HG03354 (cell line): ENCODE measurements at regions not wholly inside any gene's neighbourhood (a gene's known extent, or its start where the extent isn't known, plus 50 kb on each side); places are given as distances from the start of the nearest gene placed in this dataset.

Source experiments
- ATAC-seq: cut with Tn5 transposase; IDR thresholded peaks from one replicate; pipeline ENCODE4 v1.9.1; 2021; ENCODE audit warnings: mild to moderate bottlenecking; ENCODE audit not compliant: unreplicated experiment, poor library complexity, severe bottlenecking

DNA sequence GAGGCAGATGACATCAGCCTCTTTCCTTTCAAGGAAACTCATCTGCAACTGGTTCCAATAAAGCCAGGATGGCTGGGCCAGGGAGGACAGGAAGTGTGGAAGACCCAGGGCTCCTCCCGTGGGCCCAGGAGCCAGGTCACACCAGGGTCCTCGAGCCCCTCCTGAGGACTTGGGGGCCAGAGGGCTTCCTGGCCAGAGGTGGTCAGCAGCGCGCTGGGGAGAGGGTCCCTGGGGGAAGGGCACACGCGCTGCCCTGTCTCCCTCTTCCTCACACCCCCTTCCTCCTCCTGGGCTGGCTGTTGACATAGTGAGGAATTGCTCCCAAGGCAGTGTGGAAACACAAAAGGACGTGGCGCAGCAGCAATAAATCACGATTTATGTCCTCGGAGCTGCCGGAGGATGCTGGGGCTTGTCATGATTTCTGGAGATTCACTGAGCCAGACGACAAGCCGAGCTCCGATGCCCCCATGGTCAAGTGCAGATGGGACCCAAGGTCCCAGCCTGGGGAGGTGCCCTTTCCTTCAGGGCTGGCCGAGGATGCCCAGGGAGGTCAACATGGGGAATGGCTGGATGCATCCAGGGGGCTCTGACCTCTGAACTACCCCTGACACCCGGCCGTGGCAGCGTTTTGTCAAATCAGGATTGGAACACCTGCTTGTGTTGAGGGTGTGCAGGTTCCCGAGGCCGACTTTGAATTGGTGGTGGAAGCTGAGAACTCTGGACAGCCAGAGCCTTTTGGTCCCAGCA is 152.6 kb downstream of the IRF8 start:
- ATAC-seq = no peak

DNA sequence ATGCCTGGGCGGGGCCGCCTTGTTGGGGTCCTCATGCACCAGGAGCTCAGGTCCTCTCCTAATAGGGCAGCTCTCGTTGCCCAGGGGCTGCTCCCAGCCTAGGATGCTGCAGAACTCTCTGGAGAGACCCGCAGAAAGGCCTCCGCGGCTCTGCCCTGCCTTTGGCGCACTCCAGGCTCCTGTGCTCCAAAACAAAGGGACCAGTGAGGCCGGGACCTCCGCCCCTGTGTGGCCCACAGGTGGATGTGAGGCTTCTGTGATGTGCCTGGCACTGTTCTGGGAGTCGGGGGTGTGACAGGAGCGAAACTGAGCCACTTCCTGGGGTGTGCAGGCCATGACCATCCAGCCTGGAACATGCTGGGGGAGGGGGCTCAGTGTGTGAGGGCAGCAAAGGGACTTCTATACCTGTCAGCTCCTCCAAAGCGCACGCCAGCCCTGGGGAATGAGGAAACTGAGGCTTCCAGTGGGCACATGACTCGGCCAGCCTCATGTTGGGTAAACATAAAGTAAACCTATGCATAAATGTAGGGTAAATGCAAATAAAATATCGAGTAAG is 153.2 kb downstream of the IRF8 start:
- no peak for ATAC-seq

DNA sequence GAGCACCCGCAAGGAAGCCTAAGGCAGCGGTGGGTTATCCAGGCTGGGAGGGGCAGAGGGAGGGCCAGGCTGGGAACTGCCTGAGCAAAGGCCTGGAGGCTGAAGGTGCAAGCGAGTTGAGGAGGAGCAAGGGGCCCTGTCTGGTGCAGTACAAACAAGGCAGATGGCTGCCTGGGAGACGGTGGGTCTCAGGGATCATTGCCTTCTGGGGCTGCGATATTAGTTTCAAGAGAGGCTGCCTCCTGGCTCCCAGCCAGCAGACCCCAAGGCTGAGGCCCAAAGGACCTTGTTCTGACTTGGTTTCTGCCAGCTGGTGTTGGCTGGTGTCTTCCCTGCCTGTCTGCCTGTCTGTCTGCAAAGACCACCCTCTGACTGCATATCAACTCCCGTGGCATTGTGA is 154.0 kb downstream of the IRF8 start:
- no peak for ATAC-seq

DNA sequence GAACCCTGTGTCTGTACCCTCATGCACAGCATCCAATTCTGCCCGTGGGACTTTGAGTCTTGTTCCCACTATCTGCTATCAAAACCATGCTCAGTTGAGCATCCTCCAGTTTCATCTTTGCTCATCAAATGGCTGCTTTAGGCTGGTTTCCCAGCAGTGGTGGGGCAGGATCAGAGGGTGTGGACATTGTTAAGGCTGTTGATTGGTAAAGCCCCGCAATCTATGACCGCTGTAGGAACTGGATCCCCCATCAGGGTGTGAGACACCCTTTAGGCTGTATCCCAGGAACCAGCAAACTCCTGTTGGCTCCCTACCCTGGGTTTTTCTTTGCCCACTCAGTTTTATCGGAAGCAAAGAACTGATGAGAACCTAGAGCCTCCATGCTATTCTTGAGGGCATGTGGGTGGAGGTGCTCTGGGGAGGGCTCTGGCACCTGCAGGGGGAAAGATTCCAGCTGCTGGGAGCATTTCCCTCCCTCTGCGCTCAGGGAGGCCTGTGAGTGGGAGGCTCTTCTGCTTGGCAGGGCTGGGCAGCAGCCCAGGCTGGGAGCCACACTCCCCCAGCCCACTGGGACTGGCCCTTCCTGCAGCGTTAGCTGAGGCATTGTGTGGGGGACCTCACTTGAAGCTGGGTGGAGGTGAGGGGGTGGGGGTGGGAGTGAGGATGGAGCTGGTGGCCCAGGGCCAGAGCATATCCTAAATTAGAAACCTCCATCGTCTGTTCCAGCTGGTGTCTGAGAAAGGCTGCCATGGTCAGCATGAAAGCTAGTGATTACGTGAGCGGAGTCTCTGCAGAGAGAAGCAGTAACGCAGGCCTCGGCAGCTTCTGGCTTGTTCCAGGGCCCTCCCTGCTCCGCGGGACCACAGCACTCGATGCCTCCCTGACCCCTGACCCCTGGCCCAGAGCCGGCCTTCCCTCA is 160.6 kb downstream of the IRF8 start:
- ATAC-seq = no peak

DNA sequence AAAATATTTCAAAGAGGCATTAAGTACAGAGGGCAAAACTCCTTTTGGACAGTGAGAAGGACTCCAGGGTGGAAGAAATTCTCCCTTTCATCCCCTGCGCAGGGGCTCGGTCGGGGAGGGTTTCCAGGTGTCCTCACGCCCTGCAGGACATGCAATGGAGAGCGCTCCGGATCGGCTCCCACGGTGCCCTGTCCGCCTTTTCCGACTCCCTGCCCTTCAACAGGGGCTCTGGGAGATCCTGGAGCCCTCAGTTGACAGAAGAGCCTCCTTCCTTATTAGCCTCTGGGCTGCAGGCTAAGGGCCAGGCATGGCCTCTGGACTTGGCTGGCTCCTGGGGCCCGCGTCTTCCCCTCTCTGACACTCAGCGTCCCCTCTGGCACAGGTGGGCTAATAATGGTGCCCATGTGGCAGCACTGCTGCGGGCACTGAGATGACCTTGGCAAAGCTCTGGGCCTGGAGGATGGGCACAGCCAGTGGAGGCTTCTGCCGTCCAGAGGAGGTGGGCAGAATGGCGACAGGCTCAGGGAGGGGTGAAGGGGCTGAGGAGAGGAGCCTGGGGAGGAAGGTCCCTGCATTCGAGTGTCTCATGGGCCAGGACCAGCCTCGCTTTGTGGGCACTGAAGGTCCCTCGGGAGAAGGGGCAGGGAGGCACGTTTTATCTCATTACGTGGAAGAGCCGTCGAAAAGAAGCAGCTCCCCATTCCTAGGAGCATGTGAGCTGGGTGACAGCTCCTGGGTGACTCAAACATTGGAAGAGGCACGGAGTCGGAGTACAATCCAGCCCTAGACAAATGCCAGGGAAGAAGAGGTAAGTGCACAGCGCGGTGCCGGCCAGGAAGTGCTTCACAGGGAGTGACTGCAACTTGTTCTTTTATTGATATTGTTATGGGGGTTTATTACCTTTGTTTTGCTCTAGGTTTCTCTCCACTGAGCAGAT is 161.7 kb downstream of the IRF8 start:
- no peak for ATAC-seq

DNA sequence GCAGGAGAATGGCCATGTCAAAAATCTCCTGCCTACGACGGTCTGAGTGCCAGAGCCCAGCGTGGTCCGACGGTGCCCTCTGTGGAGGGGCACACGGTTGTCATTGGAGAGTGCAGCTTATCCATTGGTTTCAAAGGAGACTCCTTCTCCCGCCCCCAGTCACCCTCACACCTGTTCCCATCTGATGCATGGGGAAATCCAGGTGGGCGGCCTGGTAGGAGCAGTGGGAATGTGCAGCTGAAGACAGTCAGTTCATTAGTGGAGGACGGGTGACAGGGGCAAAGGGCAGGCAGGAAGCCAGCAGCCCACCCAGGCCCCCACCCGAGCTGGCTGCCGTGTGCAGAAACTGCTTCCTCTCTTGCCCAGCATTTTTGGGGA is 162.3 kb downstream of the IRF8 start:
- ATAC-seq = no peak

DNA sequence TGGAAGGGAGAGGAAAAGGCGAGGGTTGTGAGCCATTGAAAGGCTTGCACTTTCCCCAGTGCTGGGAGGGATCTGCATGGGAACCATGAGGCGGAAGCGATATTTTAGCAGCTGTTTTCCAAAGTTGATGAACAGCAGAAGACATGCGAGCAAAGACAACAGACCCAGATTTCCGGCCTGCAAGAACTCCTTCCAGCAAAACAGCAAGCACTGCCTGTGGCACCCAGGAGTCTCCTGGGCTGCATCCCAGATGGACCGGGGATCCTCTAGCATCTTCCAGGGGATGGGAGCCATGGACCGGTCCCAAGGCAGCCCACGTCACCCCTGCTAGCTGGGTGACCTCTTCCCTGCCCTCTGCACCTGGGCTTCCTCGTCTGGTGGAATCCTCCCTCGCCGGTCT is 162.8 kb downstream of the IRF8 start:
- ATAC-seq = no peak

DNA sequence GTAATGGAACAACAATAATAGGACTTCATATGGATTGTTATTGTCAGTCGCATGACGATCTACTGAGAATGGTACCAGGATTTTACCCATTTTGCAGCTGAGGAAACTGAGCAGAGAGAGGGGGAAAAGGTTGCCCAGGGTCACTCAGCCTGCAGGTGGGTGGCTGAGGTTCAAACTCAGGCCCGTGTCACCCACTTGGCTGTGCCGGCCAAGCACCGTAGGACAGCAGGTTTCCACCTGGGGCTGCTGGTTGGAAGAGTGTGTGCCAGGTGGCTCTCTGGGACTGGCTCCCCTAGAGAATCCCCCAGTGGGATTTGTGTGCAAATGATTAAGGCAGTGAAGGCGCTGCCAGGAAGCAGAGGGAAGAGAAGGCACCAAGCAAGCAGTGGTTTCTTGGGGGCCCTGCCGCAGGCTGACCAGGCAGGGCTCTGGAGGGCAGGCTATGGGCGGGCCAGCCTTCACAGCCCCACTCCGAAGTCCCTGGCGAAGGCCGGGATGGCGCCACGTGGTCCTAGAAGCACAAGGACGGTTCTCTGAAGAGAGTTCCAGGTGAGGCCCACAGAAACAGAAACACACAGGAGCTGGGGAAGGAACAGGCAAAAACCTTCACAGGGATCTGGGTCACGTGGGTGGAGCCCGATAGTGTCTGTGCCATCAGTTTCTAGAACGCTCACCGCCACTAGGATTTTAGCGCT is 163.5 kb downstream of the IRF8 start:
- ATAC-seq = no peak

DNA sequence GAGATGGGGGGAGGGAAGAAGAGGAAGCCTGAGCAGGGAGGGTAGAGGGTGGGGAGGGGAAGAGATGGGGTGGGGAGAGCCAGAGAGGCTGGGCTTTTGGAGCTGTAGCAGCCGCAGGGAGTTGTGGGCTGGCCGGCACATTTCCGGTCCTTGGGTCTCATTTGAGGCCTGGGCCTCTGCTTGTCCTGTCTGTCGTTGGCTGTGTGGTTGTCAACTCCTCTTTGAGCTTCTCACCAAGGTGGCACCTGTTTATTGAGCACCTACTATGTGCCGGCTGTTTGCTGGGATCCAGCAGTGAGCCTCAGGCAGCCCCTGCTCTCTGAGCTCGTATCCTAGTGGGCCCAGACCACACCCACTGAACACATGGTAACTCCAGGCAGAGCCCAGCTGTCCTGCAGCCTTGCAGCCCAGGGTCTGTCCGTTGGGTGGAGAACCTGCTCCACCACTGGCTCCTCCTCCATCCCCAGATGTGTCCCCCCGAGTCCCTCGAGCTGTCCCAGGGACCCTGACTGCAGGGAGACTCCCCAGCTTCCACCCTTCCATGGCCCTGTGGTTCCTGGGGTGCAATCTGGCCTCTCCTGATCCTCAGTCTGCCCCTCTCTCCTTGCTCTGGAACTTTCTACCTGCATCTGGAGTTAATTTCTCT is 164.9 kb downstream of the IRF8 start:
- ATAC-seq = no peak

DNA sequence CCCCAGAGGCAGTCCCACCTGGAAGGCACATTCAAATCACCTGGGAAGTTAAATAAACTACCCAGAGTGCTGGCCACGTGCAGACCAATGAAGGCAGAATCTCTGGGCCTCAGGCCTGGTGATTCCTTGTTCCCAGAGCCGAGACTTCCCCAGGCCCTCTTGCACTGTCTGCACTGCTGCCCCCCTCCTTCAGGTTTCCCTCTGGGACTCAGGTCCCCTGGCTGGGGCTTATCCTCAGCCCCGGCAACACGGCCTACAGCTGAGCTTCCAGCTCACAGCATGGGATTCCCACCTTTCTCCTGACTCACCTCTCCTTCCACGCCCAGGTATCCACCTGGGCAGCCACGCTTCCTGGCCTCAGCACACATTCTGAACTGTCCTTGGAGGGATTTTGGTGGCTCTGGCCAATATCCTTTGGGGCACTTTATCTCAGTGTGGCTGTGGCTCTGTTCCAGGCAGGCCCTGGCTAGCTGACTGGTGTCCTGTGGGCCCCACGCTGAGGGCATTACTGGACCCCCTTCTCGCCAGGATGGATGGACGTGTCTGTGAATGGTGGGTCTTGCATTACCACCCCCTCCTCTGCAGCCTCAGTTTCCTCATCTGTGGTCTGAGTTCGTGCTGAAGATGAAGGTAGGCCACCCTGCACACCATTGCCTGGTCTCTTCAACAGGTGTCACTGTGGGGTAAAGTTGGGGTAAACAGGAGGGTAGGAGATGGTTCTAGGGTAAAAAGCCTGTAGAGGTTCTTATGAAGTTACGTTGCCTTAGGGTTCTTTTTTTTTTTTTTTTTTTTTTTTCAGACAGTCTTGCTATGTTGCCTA is 165.7 kb downstream of the IRF8 start:
- no peak for ATAC-seq

DNA sequence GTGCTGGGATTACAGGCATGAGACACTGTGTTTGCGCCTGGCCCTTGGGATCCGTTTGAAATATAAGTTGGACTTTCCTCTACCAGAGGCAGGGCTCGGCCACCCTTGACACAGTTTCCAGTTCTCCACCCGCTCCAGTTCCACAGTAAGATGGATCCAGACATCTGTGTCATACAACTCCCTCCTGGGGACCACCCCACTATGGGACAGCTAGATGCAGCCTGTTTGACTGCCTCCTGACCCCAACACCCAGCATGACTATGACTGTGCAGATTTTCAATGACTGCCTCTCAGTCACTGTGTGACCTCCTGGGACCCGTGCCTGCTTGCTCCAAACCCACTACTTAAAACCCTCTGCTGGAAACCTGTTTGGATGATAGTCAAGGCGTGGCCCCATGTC is 166.7 kb downstream of the IRF8 start:
- no peak for ATAC-seq

DNA sequence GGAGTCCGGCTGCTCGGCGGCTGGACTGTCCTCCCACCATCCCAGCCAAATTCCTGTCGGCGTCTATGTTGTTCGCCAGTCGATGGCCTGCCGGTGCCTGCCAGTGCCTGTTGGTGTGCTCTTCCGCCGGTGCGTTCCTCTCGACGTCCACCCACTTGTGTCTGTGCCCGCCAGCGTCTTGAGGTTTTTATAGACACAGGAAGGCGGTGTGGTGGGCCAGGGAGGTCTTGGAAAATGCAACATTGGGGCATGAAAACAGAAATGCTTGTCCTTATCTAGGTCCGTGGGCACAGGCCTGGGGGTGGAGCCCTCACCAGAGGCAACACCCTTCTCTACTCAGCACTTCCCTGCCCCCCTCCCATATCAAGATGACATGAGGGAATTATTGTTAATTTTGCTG is 167.8 kb downstream of the IRF8 start:
- ATAC-seq = no peak

DNA sequence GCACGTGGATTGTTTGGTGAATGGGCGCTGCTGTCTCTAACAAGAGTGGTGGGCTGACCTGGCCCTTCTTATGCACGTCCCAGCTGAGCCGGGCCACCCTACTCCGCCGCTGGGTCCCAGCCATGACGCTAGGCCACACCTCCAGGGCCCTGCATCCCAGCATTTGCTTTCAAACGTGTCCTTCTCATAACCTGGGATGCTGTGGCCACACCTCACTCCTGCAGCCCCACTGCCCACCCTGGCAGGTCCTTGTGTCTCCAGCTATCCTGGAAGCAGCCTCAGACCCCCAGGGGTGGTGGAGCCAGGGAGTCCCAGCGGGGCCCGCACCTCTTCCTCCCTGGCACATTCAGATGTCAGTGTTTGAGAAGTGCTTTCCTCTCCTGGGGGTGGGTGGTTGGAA is 168.6 kb downstream of the IRF8 start:
- no peak for ATAC-seq

DNA sequence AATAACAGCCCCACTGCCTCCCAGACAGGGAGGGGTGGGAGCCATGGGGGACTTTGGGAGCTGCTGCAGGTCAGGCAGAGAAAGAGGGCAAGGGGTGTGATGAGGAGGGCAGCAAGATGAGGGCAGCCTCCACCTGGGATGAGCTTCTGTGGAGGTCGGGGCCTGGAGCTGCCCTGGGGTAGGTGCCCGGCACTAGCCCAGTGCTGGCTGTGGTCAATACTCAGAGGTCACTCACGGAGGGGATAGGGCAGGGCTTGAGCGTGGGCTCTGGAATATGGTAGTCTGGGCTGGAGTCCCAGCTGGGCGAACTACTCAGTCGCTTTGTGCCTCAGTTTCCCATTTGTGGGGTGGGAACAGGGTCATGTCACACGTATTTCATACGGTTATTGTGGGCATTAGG is 169.0 kb downstream of the IRF8 start:
- no peak for ATAC-seq

DNA sequence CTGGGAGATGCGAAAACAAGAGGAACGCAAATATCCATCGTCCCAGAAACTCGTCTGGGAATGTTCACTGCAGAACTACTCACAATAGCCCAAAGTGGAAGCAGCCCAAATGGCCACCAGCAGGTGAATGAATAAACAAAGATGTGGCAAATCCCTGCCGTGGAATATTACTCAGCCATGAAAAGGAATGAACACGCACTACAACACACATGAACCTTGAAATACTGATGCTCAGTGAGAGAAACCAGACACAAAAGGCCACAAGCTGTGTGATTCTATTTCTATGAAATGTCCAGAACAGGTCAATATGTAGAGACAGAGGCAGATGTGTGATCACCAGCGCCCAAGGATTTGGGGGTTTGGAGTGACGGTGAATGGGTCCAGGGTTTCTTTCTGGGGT is 169.8 kb downstream of the IRF8 start:
- ATAC-seq = no peak

DNA sequence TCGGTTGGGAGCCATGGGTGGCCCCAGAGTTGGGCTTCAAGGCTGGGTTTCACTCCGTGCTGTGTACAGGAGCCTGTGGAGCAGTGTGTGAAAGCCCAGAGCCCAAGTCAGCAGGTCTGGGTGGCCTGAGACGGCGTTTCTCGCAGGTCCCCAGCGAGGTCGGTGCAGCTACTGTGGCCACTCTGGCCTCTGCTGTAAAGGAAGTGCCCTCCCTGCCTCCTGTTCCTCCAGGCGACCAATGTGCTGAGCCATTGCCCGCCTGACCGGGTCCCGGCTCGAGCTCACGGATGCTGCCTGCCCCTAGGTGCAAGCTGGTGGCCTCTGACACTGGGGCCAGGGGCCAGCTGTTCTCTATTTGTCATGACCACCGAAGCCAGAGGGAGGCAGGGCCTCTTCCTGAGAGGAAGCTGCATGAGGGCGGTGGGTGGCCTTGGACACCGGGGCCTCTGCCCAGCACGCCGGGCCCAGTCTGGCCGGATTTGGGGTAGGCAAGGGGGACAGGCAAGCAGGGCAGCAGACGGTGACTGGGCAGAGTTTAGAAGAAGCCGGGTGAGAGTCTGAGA is 170.9 kb downstream of the IRF8 start:
- ATAC-seq = no peak

DNA sequence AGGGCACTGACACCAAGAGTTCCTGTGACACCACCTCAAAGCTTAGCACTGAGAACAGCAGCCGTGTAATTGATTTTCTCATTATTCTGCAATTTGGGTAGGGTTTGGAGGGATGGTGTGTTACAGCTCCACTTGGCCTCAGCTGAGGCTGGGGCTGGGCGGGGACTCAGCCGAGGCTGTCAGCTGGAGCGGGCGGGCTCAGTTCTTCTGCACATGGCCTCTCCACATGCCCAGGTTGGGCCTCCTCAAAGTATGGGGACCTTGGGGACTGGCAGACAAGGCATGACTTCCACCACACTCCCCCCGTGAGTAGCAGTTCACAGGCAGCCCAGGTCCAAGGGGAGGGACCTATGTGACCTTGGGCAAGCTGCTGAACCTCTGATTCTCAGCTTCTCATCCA is 171.5 kb downstream of the IRF8 start:
- ATAC-seq = no peak

DNA sequence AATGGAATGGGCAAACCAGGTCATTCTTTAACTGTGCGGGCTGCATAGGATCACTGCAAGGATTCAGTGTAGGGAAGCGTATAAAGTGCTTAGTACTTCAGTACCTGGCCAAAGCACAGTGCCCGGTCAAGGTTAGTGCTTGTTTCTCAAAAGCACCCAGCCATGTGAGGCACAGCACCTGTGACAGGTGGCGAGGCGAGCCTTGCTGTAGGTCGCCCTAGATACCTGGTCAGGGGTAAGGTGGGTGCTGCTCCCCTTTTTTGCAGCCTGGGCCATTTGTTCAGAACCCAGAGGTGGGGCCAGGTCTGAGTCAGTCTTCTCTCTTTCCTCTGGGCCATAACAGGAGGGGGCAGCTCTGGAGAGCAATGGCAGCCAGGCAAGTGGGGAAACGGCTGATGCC is 172.0 kb downstream of the IRF8 start:
- ATAC-seq = no peak
